HG02970 (cell line): ENCODE measurements at regions not wholly inside any gene's neighbourhood (a gene's known extent, or its start where the extent isn't known, plus 50 kb on each side); places are given as distances from the start of the nearest gene placed in this dataset.

Experiments
- ATAC-seq: cut with Tn5 transposase; IDR thresholded peaks from one replicate; pipeline ENCODE4 v1.9.1; 2021; ENCODE audit warnings: mild to moderate bottlenecking, moderate library complexity, moderate number of reproducible peaks; ENCODE audit not compliant: unreplicated experiment, low FRiP score

GRCh38 chr15:79656151-79657000, 224.2 kb downstream of the MINAR1 start:
- ATAC-seq, result no peak

- ATAC-seq, result no peak
These were observed 225.6 kb downstream of the MINAR1 start for GRCh38 chr15:79657722-79658121.

GRCh38 chr15:79659691-79660090, 227.6 kb downstream of the MINAR1 start:
- ATAC-seq, result no peak

GRCh38 chr15:79661411-79661810, 229.3 kb downstream of the MINAR1 start:
- ATAC-seq, result no peak

- no peak for ATAC-seq
These were observed 223.2 kb downstream of the MTHFS start for GRCh38 chr15:79673416-79674123.

- no peak for ATAC-seq
These were observed 222.7 kb downstream of the MTHFS start for GRCh38 chr15:79674124-79674465.

- no peak for ATAC-seq
These were observed 220.8 kb downstream of the MTHFS start for GRCh38 chr15:79675982-79676381.

- ATAC-seq, result no peak
These were observed 220.2 kb downstream of the MTHFS start for GRCh38 chr15:79676621-79677020.

GRCh38 chr15:79677241-79677640, 219.6 kb downstream of the MTHFS start:
- no peak for ATAC-seq

- no peak for ATAC-seq
These were observed 218.6 kb downstream of the MTHFS start for GRCh38 chr15:79678032-79678701.

GRCh38 chr15:79680720-79681119, 216.1 kb downstream of the MTHFS start:
- ATAC-seq, result no peak

GRCh38 chr15:79682285-79682684, 214.5 kb downstream of the MTHFS start:
- no peak for ATAC-seq

GRCh38 chr15:79682851-79683288, 213.9 kb downstream of the MTHFS start:
- ATAC-seq, result no peak

- ATAC-seq, result no peak
These were observed 207.8 kb downstream of the MTHFS start for GRCh38 chr15:79689030-79689429.

GRCh38 chr15:79700951-79701480, 195.8 kb downstream of the MTHFS start:
- no peak for ATAC-seq

- no peak for ATAC-seq
These were observed 194.2 kb downstream of the MTHFS start for GRCh38 chr15:79702621-79703020.

GRCh38 chr15:79721256-79721655, 175.6 kb downstream of the MTHFS start:
- ATAC-seq, result no peak

GRCh38 chr15:79724312-79724711, 172.5 kb downstream of the MTHFS start:
- ATAC-seq, result no peak

GRCh38 chr15:79724804-79725203, 172.0 kb downstream of the MTHFS start:
- ATAC-seq, result no peak

GRCh38 chr15:79728867-79729266, 167.9 kb downstream of the MTHFS start:
- ATAC-seq, result no peak

GRCh38 chr15:79736435-79737000, 160.3 kb downstream of the MTHFS start:
- ATAC-seq, result no peak
